GM12873 (cell line): ENCODE measurements at regions not wholly inside any gene's neighbourhood (a gene's known extent, or its start where the extent isn't known, plus 50 kb on each side); places are given as distances from the start of the nearest gene placed in this dataset.

Experiments
- TF ChIP-seq, protein P1 (sequence below): IDR thresholded peaks from 2 replicates; pipeline ENCODE4 v1.5.1; 2012; ENCODE audit warnings: low read depth, mild to moderate bottlenecking, moderate library complexity, low read length, control low read depth; ENCODE audit not compliant: insufficient read depth; ENCODE audit errors: missing control alignments

- TF ChIP-seq, protein P1, sequence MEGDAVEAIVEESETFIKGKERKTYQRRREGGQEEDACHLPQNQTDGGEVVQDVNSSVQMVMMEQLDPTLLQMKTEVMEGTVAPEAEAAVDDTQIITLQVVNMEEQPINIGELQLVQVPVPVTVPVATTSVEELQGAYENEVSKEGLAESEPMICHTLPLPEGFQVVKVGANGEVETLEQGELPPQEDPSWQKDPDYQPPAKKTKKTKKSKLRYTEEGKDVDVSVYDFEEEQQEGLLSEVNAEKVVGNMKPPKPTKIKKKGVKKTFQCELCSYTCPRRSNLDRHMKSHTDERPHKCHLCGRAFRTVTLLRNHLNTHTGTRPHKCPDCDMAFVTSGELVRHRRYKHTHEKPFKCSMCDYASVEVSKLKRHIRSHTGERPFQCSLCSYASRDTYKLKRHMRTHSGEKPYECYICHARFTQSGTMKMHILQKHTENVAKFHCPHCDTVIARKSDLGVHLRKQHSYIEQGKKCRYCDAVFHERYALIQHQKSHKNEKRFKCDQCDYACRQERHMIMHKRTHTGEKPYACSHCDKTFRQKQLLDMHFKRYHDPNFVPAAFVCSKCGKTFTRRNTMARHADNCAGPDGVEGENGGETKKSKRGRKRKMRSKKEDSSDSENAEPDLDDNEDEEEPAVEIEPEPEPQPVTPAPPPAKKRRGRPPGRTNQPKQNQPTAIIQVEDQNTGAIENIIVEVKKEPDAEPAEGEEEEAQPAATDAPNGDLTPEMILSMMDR = no peak
These were observed 172.5 kb downstream of the CCDC71L start for GRCh38 chr7:106488465-106488864.

DNA sequence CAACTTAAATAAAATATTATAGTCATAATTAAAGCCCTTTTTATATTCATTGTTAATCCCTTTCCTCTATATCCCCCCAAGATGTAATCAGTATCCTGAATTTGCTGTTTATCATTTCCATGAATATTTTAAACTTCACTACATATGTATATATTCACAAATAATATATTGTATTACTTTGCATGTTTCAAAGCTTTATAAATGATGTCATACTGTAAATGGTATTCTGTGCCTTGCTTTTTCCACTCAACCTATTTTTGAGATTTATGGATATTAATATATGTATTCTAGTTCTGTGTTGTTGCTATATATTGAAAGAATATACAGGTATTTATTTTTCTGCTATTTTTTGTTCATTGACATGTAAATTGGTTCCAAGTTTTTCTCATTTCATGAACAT lies 173.1 kb downstream of the CCDC71L start:
- TF ChIP-seq, protein P1 = no peak

DNA sequence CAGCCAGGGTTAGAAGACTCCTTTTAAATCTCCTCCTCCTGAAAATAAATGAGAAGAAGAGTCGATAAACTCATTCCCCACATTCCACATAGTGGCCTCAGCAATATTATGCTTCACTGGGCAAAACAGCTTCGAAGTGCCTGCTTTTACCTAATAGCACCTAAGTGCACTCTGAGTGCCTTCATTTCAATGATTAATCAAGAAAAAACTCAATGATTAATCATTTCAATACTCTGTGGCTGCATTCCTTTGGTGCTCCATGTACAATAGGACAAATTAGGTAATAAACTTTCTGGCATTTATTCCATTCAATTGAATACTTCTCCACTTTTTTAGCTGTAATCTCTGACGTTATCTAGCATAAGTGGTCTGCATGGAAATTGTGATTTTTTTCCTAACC lies 174.6 kb downstream of the CCDC71L start:
- TF ChIP-seq, protein P1 = no peak

DNA sequence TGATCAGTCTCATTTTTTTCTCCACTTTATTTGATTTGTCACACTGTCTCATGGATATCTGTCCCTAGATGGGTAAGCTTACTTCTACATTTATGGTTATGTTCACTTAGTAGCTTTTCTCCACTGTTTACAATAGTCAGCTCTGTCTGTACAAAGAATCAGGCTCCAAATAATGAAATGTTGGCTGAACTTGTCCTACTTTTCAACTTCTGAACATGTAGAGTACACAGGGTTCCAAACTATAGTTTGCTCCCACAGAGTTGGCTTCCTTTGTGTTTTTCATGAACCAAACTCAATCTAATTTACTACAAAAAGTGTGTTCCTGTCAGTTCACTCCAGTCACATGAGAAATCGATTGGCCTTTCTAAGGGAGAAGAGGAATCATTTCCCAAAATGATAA lies 175.0 kb downstream of the CCDC71L start:
- TF ChIP-seq, protein P1 = no peak

GRCh38 chr7:106485031-106485551 lies 175.9 kb downstream of the CCDC71L start:
- TF ChIP-seq, protein P1 = no peak

DNA sequence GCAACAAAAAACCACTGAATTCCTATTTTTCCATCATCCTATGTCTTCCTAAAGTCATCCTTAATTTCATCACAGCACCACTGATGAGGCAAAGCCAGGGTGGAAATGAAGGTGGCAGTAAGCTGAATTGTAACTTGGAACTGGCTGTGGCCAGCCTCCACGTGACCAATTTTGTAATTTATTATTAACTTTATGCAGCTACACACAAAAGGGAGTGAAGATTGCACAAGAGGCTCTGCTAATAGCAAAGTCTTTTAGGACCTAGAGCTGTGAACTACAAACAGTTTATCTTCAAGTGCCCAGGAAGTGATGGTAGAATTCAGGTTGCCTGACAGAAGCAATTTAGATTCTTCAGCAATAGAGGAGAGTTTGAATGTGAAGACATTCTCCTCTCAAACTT lies 176.4 kb downstream of the CCDC71L start:
- TF ChIP-seq, protein P1 = no peak

DNA sequence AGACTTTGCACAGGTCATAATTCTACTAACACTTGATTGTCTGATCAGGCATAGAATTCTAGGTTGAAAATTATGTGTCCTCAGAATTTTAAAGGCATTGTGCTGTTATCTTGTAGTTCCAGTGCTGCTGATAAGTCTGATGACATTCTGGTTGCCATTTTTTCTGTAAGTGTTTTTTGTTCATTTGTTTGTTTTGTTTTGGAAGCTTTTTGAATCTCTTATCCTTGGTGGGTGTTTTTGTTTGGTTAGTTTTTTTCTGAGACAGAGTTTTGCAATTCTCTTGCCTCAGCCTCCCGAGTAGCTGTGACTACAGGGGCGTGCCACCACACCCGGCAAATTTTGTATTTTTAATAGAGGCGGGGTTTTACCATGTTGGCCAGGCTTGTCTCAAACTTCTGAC lies 178.9 kb downstream of the CCDC71L start:
- TF ChIP-seq, protein P1 = no peak
